Loucy (cell line): ENCODE measurements at regions not wholly inside any gene's neighbourhood (a gene's known extent, or its start where the extent isn't known, plus 50 kb on each side); places are given as distances from the start of the nearest gene placed in this dataset.

Source experiments
- H2AFZ ChIP-seq: fragments of 200-600 bp; sonication (generic); 2 replicates; pipeline ENCODE4 v1.6.0; 2016; ENCODE audit warnings: antibody characterized with exemption, mild to moderate bottlenecking, low read length, moderate library complexity
- H3F3A ChIP-seq: fragments of 200-600 bp; 2 replicates; pipeline ENCODE4 v1.6.0; 2016; ENCODE audit warnings: antibody characterized with exemption, low read depth, mild to moderate bottlenecking
- H3K27me3 ChIP-seq: fragments of 200-600 bp; sonication (generic); 2 replicates; pipeline ENCODE4 v1.6.1; 2014; ENCODE audit warnings: low read length, mild to moderate bottlenecking; ENCODE audit not compliant: insufficient read depth, poor library complexity, severe bottlenecking
- H3K36me3 ChIP-seq: fragments of 200-600 bp; sonication (generic); 2 replicates; pipeline ENCODE4 v1.6.1; 2016; ENCODE audit warnings: low read length; ENCODE audit not compliant: insufficient read depth
- H3K4me1 ChIP-seq: fragments of 200-600 bp; sonication (generic); 2 replicates; pipeline ENCODE4 v1.5.1; 2014; ENCODE audit warnings: low read length, mild to moderate bottlenecking; ENCODE audit not compliant: insufficient read depth, poor library complexity, severe bottlenecking
- H3K4me2 ChIP-seq: fragments of 200-600 bp; sonication (generic); 2 replicates; pipeline ENCODE4 v1.6.0; 2014; ENCODE audit warnings: antibody characterized with exemption, low read length, low read depth, mild to moderate bottlenecking; ENCODE audit not compliant: poor library complexity, severe bottlenecking
- H3K4me3 ChIP-seq: fragments of 200-600 bp; sonication (generic); 2 replicates; pipeline ENCODE4 v1.5.1; 2014; ENCODE audit warnings: low read length, mild to moderate bottlenecking, mixed read lengths; ENCODE audit not compliant: poor library complexity, severe bottlenecking
- H3K79me2 ChIP-seq: fragments of 200-600 bp; sonication (generic); 2 replicates; pipeline ENCODE4 v1.6.1; 2014; ENCODE audit warnings: low read length; ENCODE audit not compliant: insufficient read depth
- H3K9ac ChIP-seq: fragments of 200-600 bp; sonication (generic); 2 replicates; pipeline ENCODE4 v1.6.0; 2014; ENCODE audit warnings: mild to moderate bottlenecking, low read depth, low read length, moderate library complexity; ENCODE audit not compliant: poor library complexity, severe bottlenecking
- H3K9me2 ChIP-seq: fragments of 200-600 bp; sonication (generic); replicated peaks from 2 replicates; pipeline ENCODE4 v1.6.1; 2016; ENCODE audit warnings: low read depth, low read length, mixed read lengths
- H3K9me3 ChIP-seq: fragments of 200-600 bp; sonication (generic); 2 replicates; pipeline ENCODE4 v1.6.1; 2014; ENCODE audit warnings: mild to moderate bottlenecking, antibody characterized with exemption, low read length, low read depth; ENCODE audit not compliant: insufficient read depth
- H4K20me1 ChIP-seq: fragments of 200-600 bp; sonication (generic); 2 replicates; pipeline ENCODE4 v1.6.0; 2014; ENCODE audit warnings: antibody characterized with exemption, low read length, mild to moderate bottlenecking; ENCODE audit not compliant: insufficient read depth, poor library complexity, severe bottlenecking
- CTCF ChIP-seq: fragments of 200-600 bp; sonication (generic); conservative IDR thresholded peaks from 2 replicates; pipeline ENCODE4 v1.5.1; 2014; ENCODE audit warnings: mild to moderate bottlenecking, antibody characterized with exemption, low read length
- EZH2phosphoT487 ChIP-seq: fragments of 200-600 bp; IDR thresholded peaks from 2 replicates; pipeline ENCODE4 v1.6.1; 2018; ENCODE audit warnings: antibody characterized with exemption, mild to moderate bottlenecking, moderate library complexity, borderline replicate concordance

- no peaks in the 10 kb centered on the region for H3K27me3 ChIP-seq
- H2AFZ ChIP-seq = no peak overlapping the region
- TF ChIP-seq CTCF (no peak), EZH2phosphoT487 (no peak)
- H3K9me3 ChIP-seq = no peaks in the 10 kb centered on the region
- H3K4me1 ChIP-seq = no peaks in the 10 kb centered on the region
- no peaks in the 10 kb centered on the region for H3K79me2 ChIP-seq
- H3K4me3 ChIP-seq = no peak overlapping the region
- no peaks in the 10 kb centered on the region for H3F3A ChIP-seq
- no peaks in the 10 kb centered on the region for H3K36me3 ChIP-seq
- no peak overlapping the region for H3K4me2 ChIP-seq
- H4K20me1 ChIP-seq = no peaks in the 10 kb centered on the region
- H3K9me2 ChIP-seq = no peaks in the 10 kb centered on the region
- H3K9ac ChIP-seq = no peak overlapping the region
Measured at GRCh38 chr16:60712144-60712543, 1324.1 kb downstream of the CDH8 start.

GRCh38 chr16:60704726-60705125, 1331.5 kb downstream of the CDH8 start:
- TF ChIP-seq CTCF = no peak
- no peak for TF ChIP-seq EZH2phosphoT487
- H3F3A ChIP-seq = no peaks in the 10 kb centered on the region
- H4K20me1 ChIP-seq = no peaks in the 10 kb centered on the region

GRCh38 chr16:60703096-60703495, 1333.1 kb downstream of the CDH8 start:
- Histone ChIP-seq H3K4me3 (no peak overlapping the region), H3K9ac (no peak overlapping the region), H3K9me2 (no peaks in the 10 kb centered on the region), H3K4me2 (no peak overlapping the region), H3K27me3 (no peaks in the 10 kb centered on the region), H3K79me2 (no peaks in the 10 kb centered on the region), H3K4me1 (no peaks in the 10 kb centered on the region), H2AFZ (no peak overlapping the region), H3K9me3 (no peaks in the 10 kb centered on the region), H4K20me1 (no peaks in the 10 kb centered on the region), H3F3A (no peaks in the 10 kb centered on the region), H3K36me3 (no peaks in the 10 kb centered on the region)
- no peak for TF ChIP-seq CTCF
- no peak for TF ChIP-seq EZH2phosphoT487

More at GRCh38 chr16:60704726-60705125, 1331.5 kb downstream of the CDH8 start:
- H3K9me2 ChIP-seq = no peaks in the 10 kb centered on the region
- no peak overlapping the region for H3K4me2 ChIP-seq
- no peak overlapping the region for H3K9ac ChIP-seq
- H3K79me2 ChIP-seq = no peaks in the 10 kb centered on the region
- H2AFZ ChIP-seq = no peak overlapping the region
- H3K9me3 ChIP-seq = no peaks in the 10 kb centered on the region
- no peaks in the 10 kb centered on the region for H3K4me1 ChIP-seq
- H3K36me3 ChIP-seq = no peaks in the 10 kb centered on the region
- H3K4me3 ChIP-seq = no peak overlapping the region
- no peaks in the 10 kb centered on the region for H3K27me3 ChIP-seq
